WTC11 (cell line): ENCODE measurements at regions not wholly inside any gene's neighbourhood (a gene's known extent, or its start where the extent isn't known, plus 50 kb on each side); places are given as distances from the start of the nearest gene placed in this dataset.

Source experiments
- CTCF ChIP-seq: fragments of 200-600 bp; IDR thresholded peaks from 2 replicates; pipeline ENCODE4 v1.8.0; 2022; ENCODE audit warnings: antibody characterized with exemption
- E2F4 ChIP-seq: sonication (generic); formaldehyde crosslinking; IDR thresholded peaks from 2 replicates; pipeline ENCODE4 v1.8.1; 2022; ENCODE audit warnings: low read depth, mild to moderate bottlenecking, moderate library complexity, missing genetic modification reagents, borderline replicate concordance
- FOXP1 ChIP-seq: sonication (generic); formaldehyde crosslinking; IDR thresholded peaks from 2 replicates; pipeline ENCODE4 v1.8.0; 2022; ENCODE audit warnings: missing genetic modification reagents, mild to moderate bottlenecking, moderate library complexity, borderline replicate concordance

DNA sequence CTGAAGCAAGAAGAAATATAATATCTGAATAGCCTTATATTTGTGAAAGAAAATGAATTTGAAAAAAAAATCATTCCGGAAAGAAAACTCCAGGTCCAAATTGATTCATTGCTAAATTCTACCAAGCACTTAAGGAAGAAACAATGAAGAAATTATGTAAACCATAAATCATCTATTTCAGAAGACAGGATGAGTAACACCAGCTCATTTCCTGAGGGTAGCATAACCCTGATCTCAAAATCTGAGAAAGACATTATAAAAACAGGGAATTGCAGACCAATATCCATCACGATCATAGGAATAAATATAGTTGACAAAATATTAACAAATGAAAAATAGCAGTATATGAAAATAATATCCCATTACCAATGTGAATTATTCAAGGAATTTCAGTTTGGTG, 70.1 kb upstream of the RAB18 start:
- TF ChIP-seq FOXP1 (CRISPR knock-in tag) = no peak
- TF ChIP-seq E2F4 (CRISPR knock-in tag) = no peak
- TF ChIP-seq CTCF = no peak
